PC-3 (cell line): ENCODE measurements at regions not wholly inside any gene's neighbourhood (a gene's known extent, or its start where the extent isn't known, plus 50 kb on each side); places are given as distances from the start of the nearest gene placed in this dataset.

ENCODE experiments used
- ATAC-seq: fragments of 200-7000 bp; cut with Tn5 transposase; 2 replicates; pipeline ENCODE4 v1.9.1; 2020; ENCODE audit warnings: mild to moderate bottlenecking, moderate library complexity
- BruUV-seq: library from RNA; stranded (reverse); fragments of 400-500 nt; replicated peaks from 2 replicates; lab custom pipeline; 2021; lab: Mats Ljungman, UMichigan
- CTCF ChIA-PET: fragments of 300-600 bp; sonication (Branson Sonifier 250); formaldehyde crosslinking; loops from one replicate; lab custom pipeline; 2022; ENCODE audit warnings: antibody characterized with exemption; lab: Charles Lee
- POLR2A ChIA-PET: fragments of 300-600 bp; sonication (Branson Sonifier 250); formaldehyde crosslinking; loops from one replicate; lab custom pipeline; 2022; ENCODE audit warnings: antibody characterized with exemption; ENCODE audit not compliant: unreplicated experiment; lab: Charles Lee
- DNase-seq: peaks from one replicate; pipeline ENCODE4 v3.0.0-alpha.2; 2015
- H2AFZ ChIP-seq: fragments of 300-600 bp; sonication (generic); 2 replicates; pipeline ENCODE4 v1.6.0; 2016; ENCODE audit warnings: antibody characterized with exemption, low read length
- H3F3A ChIP-seq: fragments of 300-600 bp; sonication (generic); one replicate; pipeline ENCODE4 v1.6.0; 2017; ENCODE audit warnings: antibody characterized with exemption, low read length, control low read depth, mild to moderate bottlenecking; ENCODE audit not compliant: unreplicated experiment
- H3K27ac ChIP-seq: fragments of 300-600 bp; sonication (generic); 2 replicates; pipeline ENCODE4 v1.5.1; 2016; ENCODE audit warnings: mild to moderate bottlenecking, low read length
- H3K27me3 ChIP-seq: fragments of 300-600 bp; sonication (generic); 2 replicates; pipeline ENCODE4 v1.6.1; 2016; ENCODE audit warnings: low read length, mixed read lengths
- H3K36me3 ChIP-seq: fragments of 300-600 bp; sonication (generic); 2 replicates; pipeline ENCODE4 v1.6.1; 2016; ENCODE audit warnings: low read depth, mixed run types, low read length, mixed read lengths
- H3K4me1 ChIP-seq: fragments of 300-600 bp; sonication (generic); 2 replicates; pipeline ENCODE4 v1.5.1; 2016; ENCODE audit warnings: low read length; ENCODE audit not compliant: insufficient read depth
- H3K4me2 ChIP-seq: fragments of 300-600 bp; sonication (generic); 2 replicates; pipeline ENCODE4 v1.6.0; 2016; ENCODE audit warnings: low read length
- H3K4me3 ChIP-seq: fragments of 300-600 bp; sonication (generic); 2 replicates; pipeline ENCODE4 v1.5.1; 2016; ENCODE audit warnings: mild to moderate bottlenecking, low read length, mixed read lengths
- H3K79me2 ChIP-seq: fragments of 300-600 bp; sonication (generic); 2 replicates; pipeline ENCODE4 v1.6.1; 2017; ENCODE audit warnings: low read length, mixed read lengths
- H3K9ac ChIP-seq: fragments of 300-600 bp; sonication (generic); 2 replicates; pipeline ENCODE4 v1.6.0; 2016; ENCODE audit warnings: mild to moderate bottlenecking, low read length
- H3K9me2 ChIP-seq: fragments of 300-600 bp; sonication (generic); replicated peaks from 2 replicates; pipeline ENCODE4 v1.6.1; 2016; ENCODE audit warnings: mixed run types, low read length, mixed read lengths
- H3K9me3 ChIP-seq: fragments of 300-600 bp; sonication (generic); 2 replicates; pipeline ENCODE4 v1.6.1; 2016; ENCODE audit warnings: low read length, mixed read lengths
- H4K20me1 ChIP-seq: fragments of 300-600 bp; sonication (generic); 2 replicates; pipeline ENCODE4 v1.6.1; 2016; ENCODE audit warnings: low read length, mixed read lengths
- CTCF ChIP-seq: fragments of 300-600 bp; sonication (generic); conservative IDR thresholded peaks from 2 replicates; pipeline ENCODE4 v1.5.1; 2017; ENCODE audit warnings: antibody characterized with exemption, low read depth, mild to moderate bottlenecking, low read length
- EZH2 ChIP-seq: fragments of 300-600 bp; sonication (generic); IDR thresholded peaks from one replicate; pipeline ENCODE4 v1.6.1; 2017; ENCODE audit warnings: antibody characterized with exemption, mild to moderate bottlenecking, low read length; ENCODE audit not compliant: unreplicated experiment
- EZH2phosphoT487 ChIP-seq: fragments of 300-600 bp; sonication (generic); IDR thresholded peaks from 2 replicates; pipeline ENCODE4 v1.6.1; 2018; ENCODE audit warnings: mild to moderate bottlenecking, antibody characterized with exemption, low read length, borderline replicate concordance
- intact Hi-C: fragments of 100-400 bp; cut with micrococcal nuclease; formaldehyde crosslinking; loops from 2 replicates; pipeline ENCODE4 v1.9.0; 2023

- Histone ChIP-seq H3K9me3 (no peaks in the 10 kb centered on the region), H3K9me2 (no peaks in the 10 kb centered on the region), H3K36me3 (no peaks in the 10 kb centered on the region), H3K27me3 (no peaks in the 10 kb centered on the region), H3K4me2 (no peak overlapping the region), H2AFZ (no peak overlapping the region), H4K20me1 (no peaks in the 10 kb centered on the region), H3K4me3 (no peak overlapping the region), H3K27ac (no peak overlapping the region), H3K9ac (no peak overlapping the region), H3K79me2 (no peaks in the 10 kb centered on the region), H3F3A (no peaks in the 10 kb centered on the region), H3K4me1 (peaks cover 20% of the 10 kb centered on the region)
- ATAC-seq (no peak), DNase-seq (no peak)
- TF ChIP-seq EZH2phosphoT487 (no peak), EZH2 (no peak), CTCF (no peak)
- ChIA-PET CTCF (no interaction called here), POLR2A (no interaction called here)
- intact Hi-C loops: no loop called here
- no TSS peak for BruUV-seq
Observed at GRCh38 chr20:53850319-53850718, 220.1 kb downstream of the BCAS1 start.

DNA sequence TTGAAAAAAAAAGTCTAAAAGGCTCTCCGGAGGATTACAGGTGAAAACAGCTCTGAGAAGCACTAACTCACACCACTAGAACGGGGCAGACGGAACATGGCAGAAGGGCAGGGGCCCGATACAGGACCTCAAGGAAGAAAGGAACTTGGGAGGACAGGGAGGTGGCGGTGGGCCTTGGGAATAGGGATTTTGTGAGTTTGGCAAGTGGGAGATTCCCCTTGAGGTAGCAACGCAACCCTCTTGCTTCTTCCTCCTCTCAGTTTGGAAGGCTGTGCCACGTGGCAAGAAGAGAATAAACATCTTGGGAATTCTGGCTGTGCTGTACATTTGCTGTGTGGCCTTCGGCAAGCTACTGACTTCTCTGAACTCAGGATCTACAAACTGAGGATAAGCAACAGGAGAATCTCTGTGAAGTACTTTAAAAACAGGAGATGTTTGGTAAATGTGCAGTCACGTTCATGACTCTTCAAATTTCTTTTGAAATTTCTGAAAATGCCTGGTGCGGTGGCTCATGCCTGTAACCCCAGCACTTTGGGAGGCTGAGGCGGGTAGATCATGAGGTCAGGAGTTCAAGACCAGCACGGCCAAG is 220.8 kb downstream of the BCAS1 start:
- Histone ChIP-seq H3K9ac (no peak overlapping the region), H3K36me3 (no peaks in the 10 kb centered on the region), H3K9me3 (no peaks in the 10 kb centered on the region), H3K4me3 (no peak overlapping the region), H3F3A (peaks cover 4% of the 10 kb centered on the region), H3K79me2 (no peaks in the 10 kb centered on the region), H3K27ac (no peak overlapping the region), H3K4me2 (no peak overlapping the region), H3K9me2 (no peaks in the 10 kb centered on the region), H2AFZ (no peak overlapping the region), H4K20me1 (no peaks in the 10 kb centered on the region), H3K27me3 (no peaks in the 10 kb centered on the region), H3K4me1 (peaks cover 27% of the 10 kb centered on the region)
- BruUV-seq: no TSS peak
- DNase-seq: no peak
- TF ChIP-seq EZH2 (no peak), EZH2phosphoT487 (no peak), CTCF (no peak)
- no peak for ATAC-seq
- ChIA-PET POLR2A (no interaction called here), CTCF (no interaction called here)
- intact Hi-C loops: no loop called here

- ATAC-seq: no peak
- ChIA-PET CTCF (no interaction called here), POLR2A (no interaction called here)
- Histone ChIP-seq H4K20me1 (no peaks in the 10 kb centered on the region), H3K79me2 (no peaks in the 10 kb centered on the region), H3K4me1 (peaks cover 30% of the 10 kb centered on the region), H2AFZ (no peak overlapping the region), H3K9ac (no peak overlapping the region), H3K4me2 (no peak overlapping the region), H3K36me3 (no peaks in the 10 kb centered on the region), H3K9me2 (no peaks in the 10 kb centered on the region), H3K9me3 (no peaks in the 10 kb centered on the region), H3K27me3 (no peaks in the 10 kb centered on the region), H3F3A (peaks cover 4% of the 10 kb centered on the region), H3K27ac (no peak overlapping the region), H3K4me3 (no peak overlapping the region)
- intact Hi-C loops: no loop called here
- no peak for TF ChIP-seq EZH2
- TF ChIP-seq EZH2phosphoT487: no peak
- TF ChIP-seq CTCF: no peak
- BruUV-seq: no TSS peak
- DNase-seq: no peak
Observed at GRCh38 chr20:53848304-53848703, 222.1 kb downstream of the BCAS1 start.
